HEK293 (cell line): ENCODE measurements at regions not wholly inside any gene's neighbourhood (a gene's known extent, or its start where the extent isn't known, plus 50 kb on each side); places are given as distances from the start of the nearest gene placed in this dataset.

Experiments used
- ATF2 ChIP-seq: fragments of 450-650 bp; formaldehyde crosslinking; IDR thresholded peaks from 2 replicates; pipeline ENCODE4 v1.5.1; 2016; ENCODE audit warnings: missing biosample characterization, missing genetic modification characterization, low read depth
- CTCF ChIP-seq: fragments of 450-650 bp; formaldehyde crosslinking; IDR thresholded peaks from 2 replicates; pipeline ENCODE4 v1.5.1; 2016; ENCODE audit warnings: missing biosample characterization, missing genetic modification characterization
- KLF9 ChIP-seq: fragments of 450-650 bp; formaldehyde crosslinking; IDR thresholded peaks from 2 replicates; pipeline ENCODE4 v1.5.1; 2016; ENCODE audit warnings: missing biosample characterization, missing genetic modification characterization, low read depth
- MZF1 ChIP-seq: fragments of 450-650 bp; formaldehyde crosslinking; IDR thresholded peaks from 2 replicates; pipeline ENCODE4 v1.5.1; 2017; ENCODE audit warnings: missing biosample characterization, missing genetic modification characterization, borderline replicate concordance
- ZNF132 ChIP-seq: fragments of 450-650 bp; formaldehyde crosslinking; IDR thresholded peaks from 2 replicates; pipeline ENCODE4 v1.5.1; 2017; ENCODE audit warnings: missing biosample characterization, missing genetic modification characterization, borderline replicate concordance
- ZNF416 ChIP-seq: fragments of 450-650 bp; formaldehyde crosslinking; IDR thresholded peaks from 2 replicates; pipeline ENCODE4 v1.5.1; 2016; ENCODE audit warnings: missing biosample characterization, missing genetic modification characterization
- ZNF501 ChIP-seq: fragments of 450-650 bp; formaldehyde crosslinking; IDR thresholded peaks from 2 replicates; pipeline ENCODE4 v1.5.1; 2016; ENCODE audit warnings: missing biosample characterization, missing genetic modification characterization
- ZNF707 ChIP-seq: fragments of 450-650 bp; formaldehyde crosslinking; IDR thresholded peaks from 2 replicates; pipeline ENCODE4 v1.5.1; 2016; ENCODE audit warnings: missing biosample characterization, missing genetic modification characterization
- TF ChIP-seq, protein P1 (sequence below): fragments of 450-650 bp; formaldehyde crosslinking; IDR thresholded peaks from 2 replicates; pipeline ENCODE4 v1.5.1; 2016; ENCODE audit warnings: missing biosample characterization, missing genetic modification characterization

DNA sequence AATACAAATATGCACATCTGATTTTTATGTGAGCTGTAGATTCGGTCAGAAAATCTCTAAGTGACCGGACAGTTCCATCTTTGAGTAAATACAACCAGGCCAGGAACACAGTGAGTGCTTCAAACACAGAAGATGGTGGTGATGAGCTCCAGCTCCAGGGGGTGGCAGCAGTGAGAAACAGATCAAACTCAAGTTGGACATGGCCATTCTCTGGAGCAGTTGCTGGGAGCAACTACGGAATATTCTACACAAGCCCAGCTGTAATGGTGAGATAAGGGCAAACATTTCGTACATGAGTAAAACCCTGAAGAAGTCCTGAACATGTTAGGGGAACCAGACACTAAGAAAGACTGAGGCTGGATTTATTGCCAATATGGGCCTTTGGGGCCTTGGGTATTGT, 100.7 kb downstream of the BARHL2 start:
- no peak for TF ChIP-seq ZNF707 (tag by site-specific recombination)
- no peak for TF ChIP-seq ZNF132 (tag by site-specific recombination)
- TF ChIP-seq KLF9 (tag by site-specific recombination) = no peak
- TF ChIP-seq ATF2 (tag by site-specific recombination) = no peak
- TF ChIP-seq ZNF416 (tag by site-specific recombination) = no peak
- no peak for TF ChIP-seq MZF1 (tag by site-specific recombination)
- TF ChIP-seq CTCF (tag by site-specific recombination) = no peak
- TF ChIP-seq, protein P1, sequence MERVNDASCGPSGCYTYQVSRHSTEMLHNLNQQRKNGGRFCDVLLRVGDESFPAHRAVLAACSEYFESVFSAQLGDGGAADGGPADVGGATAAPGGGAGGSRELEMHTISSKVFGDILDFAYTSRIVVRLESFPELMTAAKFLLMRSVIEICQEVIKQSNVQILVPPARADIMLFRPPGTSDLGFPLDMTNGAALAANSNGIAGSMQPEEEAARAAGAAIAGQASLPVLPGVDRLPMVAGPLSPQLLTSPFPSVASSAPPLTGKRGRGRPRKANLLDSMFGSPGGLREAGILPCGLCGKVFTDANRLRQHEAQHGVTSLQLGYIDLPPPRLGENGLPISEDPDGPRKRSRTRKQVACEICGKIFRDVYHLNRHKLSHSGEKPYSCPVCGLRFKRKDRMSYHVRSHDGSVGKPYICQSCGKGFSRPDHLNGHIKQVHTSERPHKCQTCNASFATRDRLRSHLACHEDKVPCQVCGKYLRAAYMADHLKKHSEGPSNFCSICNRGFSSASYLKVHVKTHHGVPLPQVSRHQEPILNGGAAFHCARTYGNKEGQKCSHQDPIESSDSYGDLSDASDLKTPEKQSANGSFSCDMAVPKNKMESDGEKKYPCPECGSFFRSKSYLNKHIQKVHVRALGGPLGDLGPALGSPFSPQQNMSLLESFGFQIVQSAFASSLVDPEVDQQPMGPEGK (tag by site-specific recombination) = no peak
- TF ChIP-seq ZNF501 (tag by site-specific recombination) = no peak
